Esophagus squamous epithelium (tissue), 4 donors: ENCODE measurements at regions not wholly inside any gene's neighbourhood (a gene's known extent, or its start where the extent isn't known, plus 50 kb on each side); places are given as distances from the start of the nearest gene placed in this dataset.

Experiments
- CTCF ChIP-seq, 6 experiments: fragments of 450-650 bp in 4 of 6; fragments of 200-600 bp in 2 of 6; sonication (generic) in 2 of 6; IDR thresholded peaks; one replicate each; pipeline ENCODE4 v1.5.1; 2016 to 2019; ENCODE audit warnings: antibody characterized with exemption in 6 of 6, mild to moderate bottlenecking in 4 of 6, moderate library complexity in 4 of 6
- POLR2A ChIP-seq, 4 donors: fragments of 450-650 bp; IDR thresholded peaks; one replicate each; pipeline ENCODE4 v1.6.1; 2017; ENCODE audit warnings: antibody characterized with exemption in 4 of 4, mild to moderate bottlenecking in 4 of 4, moderate library complexity in 3 of 4

GRCh38 chr6:168242940-168243225 is 76.7 kb downstream of the DACT2 start:
- TF ChIP-seq CTCF (IDR thresholded peaks at IDR 0.05): no peak
- no peak for TF ChIP-seq POLR2A (IDR thresholded peaks at IDR 0.05)
